HCT116 (cell line): ENCODE measurements at regions not wholly inside any gene's neighbourhood (a gene's known extent, or its start where the extent isn't known, plus 50 kb on each side); places are given as distances from the start of the nearest gene placed in this dataset.

Source experiments
- ATAC-seq: fragments of 200-7000 bp; cut with Tn5 transposase; 2 replicates; pipeline ENCODE4 v1.9.1; 2020; ENCODE audit warnings: mild to moderate bottlenecking, moderate library complexity
- BruUV-seq: library from RNA; stranded (reverse); fragments of 400-500 nt; replicated peaks from 2 replicates; lab custom pipeline; 2021; lab: Mats Ljungman, UMichigan
- CTCF ChIA-PET: fragments of 300-600 bp; sonication (Branson Sonifier 250); formaldehyde crosslinking; loops from one replicate; lab custom pipeline; 2021; ENCODE audit warnings: antibody characterized with exemption; lab: Charles Lee
- POLR2A ChIA-PET: fragments of 300-600, 350-600 bp; sonication (Branson Sonifier 250); formaldehyde crosslinking; loops from one replicate; lab custom pipeline; 2021; ENCODE audit warnings: antibody characterized with exemption; lab: Charles Lee
- RAD21 ChIA-PET, 2 experiments: fragments of 300-600 bp; sonication (Branson Sonifier 250); formaldehyde crosslinking; loops; one replicate each; lab custom pipeline; 2023; ENCODE audit warnings: low total read pairs in 2 of 2; ENCODE audit not compliant: uncharacterized antibody in 2 of 2, unreplicated experiment in 2 of 2, low non-redundant PET in 1 of 2; lab: Charles Lee
- DNase-seq: peaks from one replicate; pipeline ENCODE4 v3.0.0-alpha.2; 2010; ENCODE audit warnings: low read depth, low spot score
- H2AFZ ChIP-seq: fragments of 200-600 bp; shearing (Covaris generic), sonication (generic); 2 replicates; pipeline ENCODE4 v1.6.1; 2017; ENCODE audit warnings: low read depth, mixed run types, mixed read lengths, antibody characterized with exemption, low read length; ENCODE audit not compliant: poor library complexity, severe bottlenecking
- H3K27ac ChIP-seq: 2 replicates; pipeline ENCODE4 v1.5.1; 2012; ENCODE audit warnings: low read depth, low read length
- H3K27me3 ChIP-seq: fragments of 200-600 bp; sonication (generic); 2 replicates; pipeline ENCODE4 v1.6.1; 2016; ENCODE audit warnings: mixed run types, low read length, mixed read lengths; ENCODE audit not compliant: insufficient read depth
- H3K36me3 ChIP-seq, 2 experiments: fragments of 200-500 bp in 1 of 2; fragments of 200-600 bp in 1 of 2; sonication (Bioruptor generic) in 1 of 2; sonication (generic) in 1 of 2; 2 replicates each; pipeline versions ENCODE4 v1.5.1 to v1.6.1; 2014 to 2016; ENCODE audit warnings: low read length in 2 of 2, inconsistent platforms in 1 of 2, mixed read lengths in 1 of 2, mixed run types in 1 of 2; ENCODE audit not compliant: insufficient read depth in 2 of 2, control insufficient read depth in 1 of 2
- H3K4me1 ChIP-seq, 2 experiments: fragments of 200-600 bp in 1 of 2; sonication (generic) in 1 of 2; 2 replicates each; pipeline versions ENCODE4 v1.5.1 to v1.6.1; 2012 to 2017; ENCODE audit warnings: low read length in 2 of 2, inconsistent platforms in 1 of 2, mild to moderate bottlenecking in 1 of 2, mixed read lengths in 1 of 2, mixed run types in 1 of 2, moderate library complexity in 1 of 2; ENCODE audit not compliant: insufficient read depth in 2 of 2, control insufficient read depth in 1 of 2
- H3K4me2 ChIP-seq: fragments of 200-600 bp; sonication (generic); 2 replicates; pipeline ENCODE4 v1.6.1; 2017; ENCODE audit warnings: mixed run types, low read length, mixed read lengths
- H3K4me3 ChIP-seq, 2 experiments: fragments of 200-600 bp in 1 of 2; sonication (generic) in 1 of 2; replicated peaks in 1 of 2; 2 replicates each; pipeline ENCODE4 v1.5.1; 2011 to 2016; ENCODE audit warnings: low read length in 2 of 2, control low read depth in 1 of 2, low read depth in 1 of 2, mild to moderate bottlenecking in 1 of 2, mixed read lengths in 1 of 2, mixed run types in 1 of 2
- H3K79me2 ChIP-seq: fragments of 200-600 bp; sonication (generic); 2 replicates; pipeline ENCODE4 v1.6.1; 2017; ENCODE audit warnings: mild to moderate bottlenecking, mixed run types, low read length, moderate library complexity, mixed read lengths; ENCODE audit not compliant: insufficient read depth
- H3K9ac ChIP-seq: fragments of 200-600 bp; sonication (generic); 2 replicates; pipeline ENCODE4 v1.6.1; 2016; ENCODE audit warnings: low read length, mixed read lengths
- H3K9me2 ChIP-seq: fragments of 200-600 bp; sonication (generic), shearing (Covaris generic); 2 replicates; pipeline ENCODE4 v1.6.1; 2017; ENCODE audit warnings: mixed run types, mild to moderate bottlenecking, moderate library complexity; ENCODE audit not compliant: insufficient read depth
- H3K9me3 ChIP-seq, 2 experiments: fragments of 200-500 bp in 1 of 2; fragments of 200-600 bp in 1 of 2; sonication (Bioruptor generic) in 1 of 2; sonication (generic) in 1 of 2; 2 replicates each; pipeline ENCODE4 v1.6.1; 2014 to 2017; ENCODE audit warnings: low read length in 2 of 2, mixed read lengths in 2 of 2, inconsistent platforms in 1 of 2, low read depth in 1 of 2, mild to moderate bottlenecking in 1 of 2, mixed run types in 1 of 2, moderate library complexity in 1 of 2; ENCODE audit not compliant: control insufficient read depth in 1 of 2, insufficient read depth in 1 of 2
- H4K20me1 ChIP-seq: fragments of 200-600 bp; sonication (generic), shearing (Covaris generic); 2 replicates; pipeline ENCODE4 v1.6.1; 2017; ENCODE audit warnings: mixed run types, mild to moderate bottlenecking, moderate library complexity; ENCODE audit not compliant: insufficient read depth
- ATF3 ChIP-seq: IDR thresholded peaks from 2 replicates; pipeline ENCODE4 v1.6.1; 2012
- CBX3 ChIP-seq: IDR thresholded peaks from 2 replicates; pipeline ENCODE4 v1.6.1; 2012; ENCODE audit warnings: low read depth
- CTCF ChIP-seq, 3 experiments: fragments of 200-600 bp in 1 of 3; sonication (generic) in 1 of 3; IDR thresholded peaks in 2 of 3; conservative IDR thresholded peaks in 1 of 3; 2 replicates each; pipeline ENCODE4 v1.5.1; 2012 to 2017; ENCODE audit warnings: low read depth in 2 of 3, low read length in 2 of 3, antibody characterized with exemption in 1 of 3, borderline replicate concordance in 1 of 3, control low read depth in 1 of 3, mild to moderate bottlenecking in 1 of 3, mixed read lengths in 1 of 3, mixed run types in 1 of 3, moderate library complexity in 1 of 3; ENCODE audit not compliant: insufficient read depth in 1 of 3
- EGR1 ChIP-seq: IDR thresholded peaks from 2 replicates; pipeline ENCODE4 v1.6.1; 2012; ENCODE audit warnings: low read depth
- POLR2A ChIP-seq: IDR thresholded peaks from 2 replicates; pipeline ENCODE4 v1.7.0; 2011; ENCODE audit warnings: borderline replicate concordance; ENCODE audit not compliant: insufficient read depth, insufficient read length; ENCODE audit errors: extremely low read depth
- RAD21 ChIP-seq: IDR thresholded peaks from 2 replicates; pipeline ENCODE4 v1.6.1; 2012; ENCODE audit warnings: low read depth, mild to moderate bottlenecking
- REST ChIP-seq: IDR thresholded peaks from 2 replicates; pipeline ENCODE4 v1.6.1; 2012; ENCODE audit warnings: low read depth
- SRF ChIP-seq: IDR thresholded peaks from 2 replicates; pipeline ENCODE4 v1.6.1; 2012; ENCODE audit warnings: low read depth
- YY1 ChIP-seq: IDR thresholded peaks from 2 replicates; pipeline ENCODE4 v1.6.1; 2011; ENCODE audit warnings: low read length, low read depth, moderate library complexity, mild to moderate bottlenecking; ENCODE audit not compliant: insufficient replicate concordance; ENCODE audit errors: extremely low read depth
- ZBTB33 ChIP-seq: IDR thresholded peaks from 2 replicates; pipeline ENCODE4 v1.6.1; 2011; ENCODE audit warnings: mild to moderate bottlenecking, low read length, moderate library complexity; ENCODE audit not compliant: insufficient replicate concordance; ENCODE audit errors: extremely low read depth
- intact Hi-C: fragments of 100-400 bp; cut with micrococcal nuclease; formaldehyde crosslinking; loops from 2 replicates; pipeline ENCODE4 v1.10.0; 2022

GRCh38 chr4:74665346-74665745 lies 129.0 kb downstream of the BTC start (continued):
- no peak for TF ChIP-seq CTCF (IDR thresholded peaks at IDR 0.05 in 2 of 3, conservative IDR thresholded peaks at IDR 0.05 in 1 of 3; ENCODE audit: borderline replicate concordance in 1 of 3, insufficient read depth in 1 of 3, low read depth in 2 of 3, low read length in 2 of 3)
- TF ChIP-seq, all 23 proteins: peak for 3

GRCh38 chr4:74665876-74666275 lies 128.4 kb downstream of the BTC start:
- Histone ChIP-seq H3K27ac (peak overlapping the region; percentile 93), H3K9me3 (no peaks in the 10 kb centered on the region), H3K4me3 (no peak overlapping the region), H3K9me2 (no peaks in the 10 kb centered on the region), H3K9ac (peak overlapping the region; percentile 73)
- no peak for DNase-seq
- BruUV-seq = TSS peak; percentile 77
- POLR2A ChIA-PET = interaction anchor here (0.9 to 6.3 kb wide), 20 partner anchors 9 to 341 kb away, joined by 3 to 61 read pairs (median 7); partner anchors contain the start of gene EREG
- intact Hi-C loops = no loop called here
- RAD21 ChIA-PET = interaction anchor here in 1 of 2 experiments (1.3 to 1.4 kb wide), 2 partner anchors 37 to 43 kb away, joined by 5 read pairs; no protein-coding TSS in a partner anchor
- no peak for TF ChIP-seq SRF
- no peak for TF ChIP-seq ATF3
- no peak for TF ChIP-seq EGR1
- no peak for TF ChIP-seq ZBTB33
- TF ChIP-seq RAD21 = no peak
- no peak for TF ChIP-seq REST
- no peak for TF ChIP-seq YY1
- TF ChIP-seq POLR2A = no peak
- TF ChIP-seq CBX3 = no peak
- TF ChIP-seq, all 23 proteins: peak for 0
- Histone ChIP-seq H3K79me2 (peaks cover 62% of the 10 kb centered on the region), H3K4me1 (peaks cover 86 to 99% of the 10 kb centered on the region in 2 experiments), H3K4me2 (peak overlapping the region; percentile 73), H3K27me3 (no peaks in the 10 kb centered on the region), H2AFZ (no peak overlapping the region), H4K20me1 (no peaks in the 10 kb centered on the region), H3K36me3 (no peaks in the 10 kb centered on the region)
- CTCF ChIA-PET = interaction anchor here (1.1 to 2.3 kb wide), 5 partner anchors 10 to 345 kb away, joined by 4 to 8 read pairs (median 7); no protein-coding TSS in a partner anchor
- no peak for ATAC-seq
